OCI-LY7 (cell line): ENCODE measurements at regions not wholly inside any gene's neighbourhood (a gene's known extent, or its start where the extent isn't known, plus 50 kb on each side); places are given as distances from the start of the nearest gene placed in this dataset.

ENCODE experiments used
- CTCF ChIP-seq: fragments of 200-600 bp; sonication (generic); conservative IDR thresholded peaks from 2 replicates; pipeline ENCODE4 v1.5.1; 2014; ENCODE audit warnings: mild to moderate bottlenecking, antibody characterized with exemption, low read length, moderate library complexity, mixed read lengths
- EZH2phosphoT487 ChIP-seq: fragments of 200-600 bp; sonication (generic); IDR thresholded peaks from 2 replicates; pipeline ENCODE4 v1.6.1; 2018; ENCODE audit warnings: low read depth, borderline replicate concordance, mild to moderate bottlenecking, mixed run types, antibody characterized with exemption, low read length, moderate library complexity, mixed read lengths

- TF ChIP-seq CTCF (no peak), EZH2phosphoT487 (no peak)
These were observed 679.7 kb upstream of the ID4 start for GRCh38 chr6:19157486-19157885.
